IPS DF 19.7 (cell line): ENCODE measurements at regions not wholly inside any gene's neighbourhood (a gene's known extent, or its start where the extent isn't known, plus 50 kb on each side); places are given as distances from the start of the nearest gene placed in this dataset.

ENCODE experiments used
- DNase-seq: peaks from one replicate; pipeline ENCODE4 v3.0.0-alpha.2; 2013; ENCODE audit warnings: low read depth, low spot score

DNA sequence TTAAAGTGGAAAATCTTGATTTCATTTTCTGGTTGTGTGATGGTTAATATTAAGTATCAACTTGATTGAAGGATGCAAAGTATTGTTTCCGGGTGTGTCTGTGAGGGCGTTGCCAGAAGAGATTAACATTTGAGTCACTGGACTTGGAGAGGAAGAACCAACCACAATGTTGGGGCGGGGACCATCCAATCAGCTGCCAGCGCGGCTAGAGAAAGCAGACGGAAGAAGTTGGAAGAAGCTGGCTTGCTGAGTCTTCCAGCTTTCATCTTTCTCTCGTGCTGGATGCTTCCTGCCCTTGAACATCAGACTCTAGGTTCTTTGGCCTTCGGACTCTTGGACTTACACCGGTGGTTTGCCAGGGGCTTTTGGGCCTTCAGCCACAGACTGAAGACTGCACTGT is 832.6 kb upstream of the TMPRSS15 start:
- no peak for DNase-seq

DNA sequence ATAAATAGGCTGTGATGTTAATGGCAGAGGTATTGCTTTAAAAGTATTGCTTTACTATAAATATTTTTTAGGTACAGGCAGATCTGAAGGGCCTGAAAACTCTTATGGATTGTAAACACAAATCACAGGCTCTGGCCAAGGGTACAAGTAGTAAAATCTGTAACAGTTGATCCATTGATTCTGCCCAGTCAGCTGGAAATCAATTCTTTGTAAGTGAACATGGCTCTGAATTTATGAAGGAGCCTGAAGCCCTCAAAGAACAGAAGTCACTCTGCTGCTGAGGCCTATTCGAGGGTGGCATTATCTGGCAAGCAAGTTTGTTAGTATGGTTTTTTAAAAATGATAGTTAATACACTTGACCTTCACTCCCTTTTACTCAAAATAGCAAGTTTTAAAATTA is 834.0 kb upstream of the TMPRSS15 start:
- DNase-seq = no peak

DNA sequence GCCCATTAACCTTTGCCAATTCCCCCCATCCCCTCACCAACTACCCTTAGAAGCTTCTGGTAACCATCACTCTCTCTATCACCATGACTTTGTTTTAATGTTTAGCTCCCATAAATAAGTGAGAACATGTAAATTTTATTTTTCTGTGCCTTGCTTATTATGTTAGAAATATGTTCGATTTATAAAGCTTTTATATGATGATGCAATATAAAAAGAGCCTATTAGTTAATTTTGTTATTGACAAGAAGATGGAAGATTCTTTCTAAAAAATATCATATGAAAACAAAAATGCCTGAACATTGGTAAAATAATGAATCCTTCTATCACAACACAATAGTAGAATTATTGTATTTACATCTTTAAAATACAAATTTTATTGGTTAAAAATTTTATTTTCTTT is 836.1 kb upstream of the TMPRSS15 start:
- no peak for DNase-seq

DNA sequence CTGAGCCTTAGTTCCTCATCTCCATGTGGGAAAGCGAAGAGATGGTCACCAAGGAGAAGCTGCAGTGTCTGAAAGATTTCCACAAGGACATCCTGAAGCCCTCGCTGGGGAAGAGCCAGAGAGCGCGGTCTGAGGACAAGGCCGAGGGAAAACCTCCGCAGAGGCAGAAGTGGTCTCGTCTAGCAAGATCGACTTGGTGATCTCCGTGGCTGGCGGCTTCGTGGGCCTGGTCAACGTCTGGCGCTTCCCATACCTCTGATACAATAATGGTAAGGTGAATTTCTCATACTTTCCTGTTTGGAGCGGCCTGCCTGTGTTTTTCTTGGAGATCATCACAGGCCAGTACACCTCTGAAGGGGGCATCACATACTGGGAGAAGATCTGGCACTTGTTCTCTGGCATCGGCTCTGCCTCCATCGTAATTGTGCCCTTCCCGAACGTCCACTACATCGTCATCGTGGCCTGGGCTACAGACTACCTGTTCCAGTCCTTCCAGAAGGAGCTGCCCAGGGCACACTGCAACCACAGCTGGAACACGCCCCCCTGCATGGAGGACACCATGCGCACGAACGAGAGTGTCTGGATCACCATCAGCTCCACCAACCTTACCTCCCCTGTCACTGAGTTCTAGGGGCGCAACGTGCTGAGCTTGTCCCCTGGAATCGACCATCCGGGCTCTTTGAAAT is 841.1 kb upstream of the TMPRSS15 start:
- no peak for DNase-seq

DNA sequence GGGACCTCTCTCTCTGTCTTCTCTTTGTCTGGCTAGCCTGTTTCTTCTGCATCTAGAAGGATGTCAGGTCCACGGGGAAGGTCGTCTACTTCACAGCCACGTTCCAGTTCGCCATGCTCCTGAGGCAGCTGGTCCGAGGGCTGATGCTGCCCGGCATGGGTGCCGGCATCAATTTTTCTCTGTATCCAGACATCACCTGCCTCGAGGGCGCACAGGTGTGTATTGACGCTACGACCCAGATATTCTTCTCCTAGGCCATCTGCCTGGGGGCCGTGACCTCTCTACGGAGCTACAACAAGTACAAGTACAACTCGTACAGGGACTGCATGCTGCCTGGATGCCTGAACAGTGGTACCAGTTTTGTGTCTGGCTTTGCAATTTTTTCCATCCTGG is 841.6 kb upstream of the TMPRSS15 start:
- DNase-seq = no peak

DNA sequence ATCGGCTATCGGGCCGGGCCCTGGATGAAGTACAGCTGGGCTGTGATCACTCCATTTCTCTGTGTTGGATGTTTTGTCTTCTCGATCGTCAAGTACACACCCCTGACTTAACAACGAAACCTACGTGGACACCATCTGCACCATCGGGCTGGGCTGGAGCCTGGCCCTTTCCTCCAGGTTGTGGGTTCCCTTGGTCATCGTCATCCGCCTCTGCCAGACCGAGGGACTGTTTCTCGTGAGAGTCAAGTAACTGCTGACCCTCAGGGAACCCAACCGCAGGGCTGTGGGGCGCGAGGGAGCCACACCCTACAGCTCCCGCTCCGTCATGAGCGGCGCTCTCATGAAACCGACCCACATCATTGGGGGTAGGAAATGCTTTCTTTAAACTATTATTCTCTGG is 842.4 kb upstream of the TMPRSS15 start:
- DNase-seq = no peak

DNA sequence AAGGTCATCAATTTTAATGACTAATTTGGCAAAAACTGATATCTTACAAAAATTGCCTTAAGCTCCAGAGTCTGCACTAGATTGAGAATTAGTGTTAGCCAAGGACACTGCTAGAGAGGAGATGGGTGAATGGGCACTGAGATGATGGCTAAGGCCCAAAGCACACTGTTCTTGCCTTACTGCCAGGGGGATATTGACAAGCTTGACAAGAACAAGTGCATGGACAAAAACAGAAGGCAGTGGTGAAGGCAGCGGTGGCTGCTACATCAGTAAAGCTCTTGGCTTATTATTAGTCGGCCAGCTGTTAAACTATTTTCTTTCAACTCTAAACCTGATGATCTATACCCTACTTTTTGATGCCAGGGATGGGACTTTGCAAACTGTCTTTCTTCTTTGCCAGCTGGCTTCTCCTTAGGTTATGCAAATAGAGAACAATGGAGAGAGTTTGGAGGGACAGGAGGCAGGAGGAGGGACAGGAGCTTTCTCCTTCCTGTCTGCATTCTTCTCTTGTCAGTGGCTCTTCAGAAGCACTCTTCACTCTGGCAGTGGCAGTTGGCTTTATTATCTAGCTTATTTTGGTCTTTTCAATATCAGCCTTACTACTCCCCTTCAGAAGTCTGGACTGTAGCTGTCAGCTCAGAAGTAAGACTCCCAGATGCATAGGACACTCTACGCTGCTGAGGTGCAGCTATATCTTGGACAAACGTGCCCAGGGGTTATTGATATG is 853.5 kb upstream of the TMPRSS15 start:
- DNase-seq = no peak

DNA sequence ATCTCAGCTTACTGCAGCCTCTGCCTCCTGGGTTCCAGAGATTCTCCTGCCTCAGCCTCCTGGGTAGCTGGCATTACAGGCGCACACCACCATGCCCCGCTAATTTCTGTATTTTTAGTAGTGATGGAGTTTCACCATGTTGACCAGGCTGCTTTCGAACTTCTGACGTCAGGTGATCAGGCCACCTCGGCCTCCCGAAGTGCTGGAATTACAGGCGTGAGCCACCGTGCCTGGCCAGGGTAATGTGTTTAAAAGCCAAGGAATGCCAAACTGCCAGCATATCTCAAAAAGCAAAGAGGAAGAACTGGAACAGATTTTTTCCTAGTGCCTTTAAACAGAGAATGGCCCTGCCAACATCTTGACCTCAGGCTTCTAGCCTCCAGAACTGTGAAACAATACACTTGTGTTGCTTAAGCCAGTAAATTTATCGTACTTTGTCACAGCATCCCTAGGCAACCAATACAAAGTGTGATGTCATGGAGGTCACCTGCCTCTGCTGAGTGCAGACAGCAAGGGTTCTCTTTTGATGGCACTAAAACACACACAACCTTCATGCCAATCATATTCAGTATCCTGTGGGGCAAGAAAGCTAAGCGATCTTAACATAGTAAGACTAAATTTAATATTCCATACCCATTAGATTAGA is 858.3 kb upstream of the TMPRSS15 start:
- DNase-seq = no peak

DNA sequence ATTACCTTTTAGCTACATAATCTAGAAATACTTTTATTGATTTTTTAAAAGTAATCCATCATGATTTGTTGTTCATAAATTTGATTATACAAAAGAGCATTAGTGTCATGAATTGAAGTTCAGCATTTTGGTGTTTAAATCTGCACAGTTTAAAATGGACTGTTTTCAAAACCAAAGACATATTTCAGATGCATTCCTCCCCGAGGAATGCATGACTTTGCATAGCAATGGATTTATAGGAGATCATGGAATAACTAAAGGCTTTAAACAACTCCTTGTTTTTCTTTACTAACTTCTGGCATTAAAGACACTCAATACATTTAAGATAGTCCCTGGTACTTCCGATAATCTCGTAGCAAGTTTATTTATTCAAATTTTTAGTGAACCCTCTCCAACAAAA is 863.1 kb upstream of the TMPRSS15 start:
- no peak for DNase-seq

DNA sequence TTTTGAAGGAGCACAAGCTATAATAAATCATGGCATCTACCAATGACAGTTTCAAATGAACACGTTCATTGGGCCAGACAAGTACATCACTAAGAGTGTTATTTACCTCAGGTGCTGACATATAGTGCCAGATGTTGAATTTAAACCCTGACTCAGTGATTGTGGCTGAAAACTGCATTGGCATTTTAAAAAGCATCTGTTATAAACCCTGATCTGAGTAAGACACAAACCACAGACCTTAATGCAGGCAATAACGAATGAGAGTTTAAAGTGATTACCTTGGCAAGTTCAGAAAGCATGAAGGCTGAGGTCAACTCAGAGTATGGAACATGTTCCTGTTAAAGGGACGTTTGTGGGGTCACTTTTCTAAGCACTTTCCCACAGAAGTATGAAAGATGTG is 865.1 kb upstream of the TMPRSS15 start:
- no peak for DNase-seq

DNA sequence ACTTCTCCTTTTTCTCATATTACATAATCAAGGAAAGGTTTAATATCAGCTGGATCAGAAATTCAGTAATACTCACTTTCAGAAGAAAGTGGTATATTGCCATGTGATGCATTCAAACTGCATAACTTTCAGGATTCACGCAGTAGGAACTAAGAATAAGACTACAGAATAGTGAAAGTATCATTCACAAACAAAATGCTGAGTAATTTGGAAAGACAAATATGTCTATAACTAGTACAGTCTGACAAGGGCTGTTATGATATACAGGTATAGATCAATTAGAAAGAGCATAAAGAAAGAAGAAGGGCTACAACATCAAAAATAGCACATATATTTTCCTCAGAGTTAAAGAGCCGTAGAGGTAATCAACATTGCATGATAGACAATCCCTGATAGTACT is 871.5 kb upstream of the TMPRSS15 start:
- DNase-seq = no peak

DNA sequence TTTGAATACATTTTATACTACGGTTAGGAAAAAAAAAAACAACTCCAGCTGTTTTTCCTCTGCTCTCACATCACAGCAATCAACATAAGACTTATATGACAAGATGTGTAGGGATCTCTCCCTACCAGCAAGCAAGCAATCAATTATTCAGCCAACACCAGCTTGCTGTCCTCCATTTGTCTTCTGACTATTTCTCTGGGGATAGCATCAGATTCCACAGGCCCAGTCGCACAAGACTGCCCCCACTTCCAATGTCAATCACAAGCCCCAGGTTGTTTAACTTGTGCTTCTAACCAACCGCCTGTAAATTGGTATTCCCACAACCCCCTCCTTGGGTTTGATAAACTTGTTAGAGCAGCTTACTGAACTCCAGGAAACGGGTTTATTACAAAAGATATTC is 873.1 kb upstream of the TMPRSS15 start:
- no peak for DNase-seq

DNA sequence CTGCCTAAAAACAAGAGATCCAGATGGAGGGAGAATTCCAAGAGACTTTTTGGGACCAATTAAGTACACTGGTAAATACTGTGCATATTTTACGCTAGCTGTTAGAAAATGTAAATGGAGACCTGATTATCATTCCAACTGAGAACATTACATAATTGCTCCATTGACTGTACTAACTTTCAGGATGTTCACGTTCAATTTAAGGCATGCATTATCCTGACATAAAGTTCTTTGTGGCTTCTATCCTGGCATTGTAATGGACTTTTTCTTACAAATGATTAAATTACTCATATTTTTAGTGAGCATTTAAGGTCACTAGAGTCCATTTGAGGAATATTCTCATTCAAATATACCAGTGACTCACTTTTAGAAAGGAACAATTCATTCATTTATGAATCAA is 883.3 kb upstream of the TMPRSS15 start:
- DNase-seq = no peak

DNA sequence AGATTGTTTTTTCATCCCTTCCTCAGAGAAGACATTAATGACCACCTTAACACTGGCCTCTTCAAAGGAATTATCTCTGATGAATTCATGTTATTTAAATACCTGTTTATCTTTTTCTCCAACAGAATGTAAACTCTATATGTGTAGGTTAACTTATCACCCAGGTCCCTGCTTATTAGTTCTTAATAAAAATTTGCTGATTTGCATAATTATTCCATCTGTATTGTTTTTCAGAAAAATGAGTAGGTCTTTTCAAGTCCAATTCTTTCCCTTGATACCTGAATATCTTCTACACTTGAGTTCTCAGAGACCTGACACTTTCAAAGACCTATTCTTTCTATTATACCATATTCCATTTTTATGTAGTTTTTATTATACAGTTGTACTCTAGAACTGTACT is 886.7 kb upstream of the TMPRSS15 start:
- DNase-seq = no peak

DNA sequence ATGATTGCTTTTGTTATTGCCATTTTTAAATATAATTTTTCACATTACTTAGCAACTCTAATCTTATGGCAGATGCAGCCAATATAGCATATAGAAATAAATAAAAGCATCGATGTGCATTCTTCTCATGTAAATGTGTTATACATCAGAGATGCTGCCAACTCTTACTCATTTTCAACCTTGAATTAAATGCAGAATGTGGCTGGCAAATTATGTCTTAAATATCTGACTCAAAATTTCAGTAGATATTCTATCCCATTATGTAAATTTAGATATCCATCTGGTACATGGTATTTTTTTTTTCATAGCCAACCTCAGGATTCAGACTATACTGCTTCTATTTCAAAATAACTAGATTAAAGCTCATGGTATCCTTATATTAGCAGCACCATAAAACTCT is 916.7 kb upstream of the TMPRSS15 start:
- DNase-seq = no peak

DNA sequence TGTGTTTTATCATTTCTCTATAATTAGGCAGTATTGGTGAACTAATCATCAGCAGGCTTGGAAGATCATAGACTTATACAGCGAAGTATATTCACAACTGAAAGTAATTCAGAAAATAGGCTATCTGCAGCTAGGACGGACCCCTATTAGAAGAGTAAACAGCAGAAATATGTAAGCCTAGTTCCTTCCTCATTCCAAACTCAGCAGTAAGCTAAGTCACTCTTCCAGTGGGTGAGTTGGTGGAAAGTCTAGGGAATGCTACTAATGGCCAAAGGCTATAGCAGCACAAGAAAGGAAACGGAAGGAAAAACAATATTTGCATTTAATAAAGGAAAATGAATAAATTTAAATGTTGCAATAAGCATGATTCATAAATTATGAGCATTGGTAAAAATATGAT is 918.1 kb upstream of the TMPRSS15 start:
- DNase-seq = no peak

DNA sequence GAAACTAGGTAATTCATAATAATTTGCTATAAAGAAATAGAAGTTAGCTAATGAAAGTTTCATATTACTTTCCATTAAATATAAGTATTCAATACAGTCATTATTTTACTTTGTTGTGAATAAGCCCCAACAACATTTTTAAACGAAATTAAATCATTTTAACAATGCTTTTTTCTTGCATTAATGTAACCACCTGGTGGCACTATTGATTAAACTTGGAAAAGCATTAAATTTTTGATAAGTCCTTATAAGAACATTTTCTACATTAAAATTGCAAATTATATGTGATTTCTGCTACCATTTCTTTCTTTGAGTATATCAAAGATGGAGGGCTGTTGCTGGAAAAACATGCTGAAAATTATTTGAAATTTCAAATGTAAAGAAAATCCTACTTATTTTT is 918.8 kb upstream of the TMPRSS15 start:
- DNase-seq = no peak

DNA sequence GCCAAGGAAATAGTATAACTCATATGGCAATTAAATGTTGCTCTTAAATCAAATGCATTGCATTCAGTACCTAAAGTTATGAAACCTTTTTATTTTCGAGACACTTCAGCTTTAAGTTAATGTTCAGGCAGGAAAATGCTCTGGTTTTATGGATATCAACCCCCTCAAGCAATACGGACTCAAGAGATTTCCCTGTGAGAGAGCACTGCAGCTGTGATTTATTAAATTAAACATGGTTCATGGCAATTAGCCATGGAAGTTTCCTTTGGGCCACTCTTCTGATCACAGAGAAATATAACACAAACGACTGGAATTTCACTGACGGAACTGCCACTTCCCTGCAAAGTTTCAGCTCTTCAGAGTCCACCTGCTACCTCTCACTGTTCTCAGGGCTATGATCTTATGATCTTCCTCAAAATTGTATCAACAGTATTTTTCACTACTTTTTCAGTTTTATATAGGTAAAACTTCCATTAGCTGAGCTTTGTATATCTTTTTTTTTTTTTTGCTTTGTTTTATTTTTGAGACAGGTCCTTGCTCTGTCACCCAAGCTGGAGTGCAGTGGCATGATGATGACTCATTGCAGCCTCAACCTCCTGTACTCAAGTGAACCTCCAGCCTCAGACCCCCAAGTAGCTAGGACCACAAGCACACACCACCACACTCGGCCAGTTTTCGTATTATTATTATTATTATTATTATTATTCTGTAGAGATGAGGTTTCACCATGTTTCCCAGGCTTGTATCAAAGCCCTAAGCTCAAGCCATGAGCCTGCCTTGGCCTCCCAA is 923.1 kb upstream of the TMPRSS15 start:
- DNase-seq = no peak

DNA sequence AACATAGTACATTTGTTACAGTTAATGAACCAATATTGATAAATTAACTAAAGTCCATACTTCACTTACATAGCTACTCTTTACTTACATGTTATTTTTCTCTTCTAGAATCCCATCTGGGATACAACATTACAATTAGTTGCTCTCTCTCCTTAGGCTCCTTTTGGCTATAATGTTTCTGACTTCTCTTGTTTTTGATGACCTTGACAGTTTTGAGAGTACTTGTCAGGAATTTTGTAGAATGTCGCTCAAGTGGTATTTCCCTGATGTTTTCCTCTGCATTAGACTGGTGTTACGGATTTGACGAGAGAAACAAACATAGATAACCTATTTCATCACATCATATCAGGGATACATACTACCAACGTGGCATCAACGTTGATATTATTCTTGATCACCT is 925.4 kb upstream of the TMPRSS15 start:
- no peak for DNase-seq

DNA sequence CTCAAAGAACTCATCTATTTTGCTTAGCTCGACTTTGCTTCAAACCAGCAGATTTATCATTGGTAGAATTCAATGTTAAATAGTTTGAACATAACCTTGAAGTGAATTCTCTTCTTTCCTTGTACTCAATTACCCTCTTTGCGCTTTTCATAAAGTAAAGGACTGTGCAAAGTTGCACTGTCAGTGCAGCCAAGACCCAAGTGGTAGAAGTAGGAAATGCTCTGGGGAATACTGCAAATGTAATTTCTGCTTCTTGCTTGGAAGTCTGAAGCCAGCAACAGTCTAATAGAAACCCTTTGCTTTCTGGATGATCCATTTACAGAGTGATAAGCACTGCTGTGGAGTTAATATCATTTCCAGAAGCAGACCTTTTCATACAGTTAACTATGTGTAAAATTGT is 936.7 kb upstream of the TMPRSS15 start:
- no peak for DNase-seq

DNA sequence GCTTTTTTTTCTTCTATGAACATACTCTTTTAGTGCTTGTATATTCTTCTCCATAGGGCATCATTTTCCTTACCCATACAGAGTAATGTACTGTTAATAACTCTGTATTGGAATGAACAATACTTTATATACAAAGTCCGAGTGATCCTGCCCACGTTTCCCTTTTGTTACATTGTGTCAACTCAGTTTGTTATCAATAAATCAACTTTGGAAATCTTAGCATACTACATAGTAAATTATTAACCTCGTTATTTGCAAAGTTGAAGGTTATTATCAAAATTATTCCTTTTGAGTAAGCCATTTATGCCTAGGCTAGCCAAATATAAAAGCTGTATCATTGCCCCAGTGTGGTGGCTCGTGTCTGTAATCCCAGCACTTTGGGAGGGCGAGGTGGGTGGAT is 937.4 kb upstream of the TMPRSS15 start:
- no peak for DNase-seq

DNA sequence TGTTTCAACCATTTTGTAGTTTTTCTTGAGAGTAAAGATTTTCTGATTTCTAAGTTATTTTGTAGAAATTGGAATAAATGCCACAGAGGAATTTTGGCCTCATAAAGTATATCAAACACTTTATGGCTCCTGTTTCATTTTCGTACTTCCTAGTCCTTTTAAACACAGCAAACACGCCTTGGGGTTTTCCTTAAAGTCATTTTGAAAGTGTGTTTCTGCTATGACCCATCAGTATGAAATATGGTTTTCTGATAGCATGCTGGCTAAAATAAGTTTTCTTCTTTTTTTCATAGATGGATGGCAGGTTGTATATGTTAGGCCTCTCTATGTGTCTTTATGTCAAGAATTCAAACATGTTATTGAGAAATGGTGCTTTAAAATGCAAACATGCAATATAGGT is 940.1 kb upstream of the TMPRSS15 start:
- DNase-seq = no peak
